IMR-90 (cell line): ENCODE measurements at regions not wholly inside any gene's neighbourhood (a gene's known extent, or its start where the extent isn't known, plus 50 kb on each side); places are given as distances from the start of the nearest gene placed in this dataset.

ENCODE experiments used
- ATAC-seq: fragments of 200-7000 bp; cut with Tn5 transposase; 2 replicates; pipeline ENCODE4 v1.9.1; 2020; ENCODE audit warnings: low read depth, mild to moderate bottlenecking, moderate library complexity
- BruUV-seq: library from RNA; stranded (reverse); fragments of 400-500 nt; replicated peaks from 2 replicates; lab custom pipeline; 2021; lab: Mats Ljungman, UMichigan
- CTCF ChIA-PET: fragments of 300-600 bp; formaldehyde crosslinking; extraction: SDS; loops from one replicate; lab custom pipeline; 2021; ENCODE audit warnings: antibody characterized with exemption; lab: Yijun Ruan, JAX
- POLR2A ChIA-PET: fragments of 300-600 bp; sonication (Branson Sonifier 250); formaldehyde crosslinking; loops from one replicate; lab custom pipeline; 2022; ENCODE audit warnings: antibody characterized with exemption; ENCODE audit not compliant: unreplicated experiment; lab: Charles Lee
- DNase-seq: peaks from one replicate; pipeline ENCODE4 v3.0.0; 2013
- H2AFZ ChIP-seq: replicated peaks from 2 replicates; pipeline ENCODE3; 2013; ENCODE audit warnings: low read length, mild to moderate bottlenecking; ENCODE audit not compliant: poor library complexity
- H2AK5ac ChIP-seq: 2 replicates; pipeline ENCODE4 v1.6.1; 2013; ENCODE audit warnings: low read depth, low read length, inconsistent platforms
- H2AK9ac ChIP-seq: replicated peaks from 2 replicates; pipeline ENCODE3; 2013; ENCODE audit warnings: mild to moderate bottlenecking, low read depth, low read length, moderate library complexity; ENCODE audit not compliant: poor library complexity
- H2BK120ac ChIP-seq: 2 replicates; pipeline ENCODE4 v1.6.1; 2013; ENCODE audit warnings: low read depth, low read length, inconsistent platforms
- H2BK15ac ChIP-seq: 3 replicates; pipeline ENCODE4 v1.6.1; 2013; ENCODE audit warnings: low read depth, low read length, inconsistent platforms
- H2BK20ac ChIP-seq: 2 replicates; pipeline ENCODE4 v1.6.1; 2013; ENCODE audit warnings: low read depth, mild to moderate bottlenecking, inconsistent platforms, low read length, moderate library complexity
- H2BK5ac ChIP-seq: 2 replicates; pipeline ENCODE4 v1.6.1; 2013; ENCODE audit warnings: mild to moderate bottlenecking, low read depth, low read length, inconsistent platforms; ENCODE audit not compliant: poor library complexity, severe bottlenecking
- H3K14ac ChIP-seq: replicated peaks from 2 replicates; pipeline ENCODE4 v1.6.1; 2013; ENCODE audit warnings: low read depth, low read length, inconsistent platforms
- H3K18ac ChIP-seq: 2 replicates; pipeline ENCODE4 v1.6.1; 2013; ENCODE audit warnings: low read depth, low read length, control low read depth
- H3K23ac ChIP-seq: 2 replicates; pipeline ENCODE4 v1.6.1; 2013; ENCODE audit warnings: low read depth, low read length, inconsistent platforms
- H3K27ac ChIP-seq: 2 replicates; pipeline ENCODE4 v1.5.1; 2013; ENCODE audit warnings: mild to moderate bottlenecking, control low read depth, low read length; ENCODE audit not compliant: insufficient read depth
- H3K27me3 ChIP-seq: 2 replicates; pipeline ENCODE4 v1.6.1; 2013; ENCODE audit warnings: low read length; ENCODE audit not compliant: control insufficient read depth, insufficient read depth
- H3K36me3 ChIP-seq: 2 replicates; pipeline ENCODE4 v1.6.1; 2013; ENCODE audit warnings: low read length, mixed read lengths; ENCODE audit not compliant: control insufficient read depth, insufficient read depth
- H3K4ac ChIP-seq: 2 replicates; pipeline ENCODE4 v1.6.1; 2013; ENCODE audit warnings: low read depth, low read length, inconsistent platforms
- H3K4me1 ChIP-seq: 2 replicates; pipeline ENCODE4 v1.6.1; 2013; ENCODE audit warnings: low read length, mixed read lengths; ENCODE audit not compliant: control insufficient read depth, insufficient read depth
- H3K4me2 ChIP-seq: 2 replicates; pipeline ENCODE4 v1.6.1; 2013; ENCODE audit warnings: low read depth, mild to moderate bottlenecking, control low read depth, low read length, moderate library complexity
- H3K4me3 ChIP-seq: 2 replicates; pipeline ENCODE4 v1.5.1; 2013; ENCODE audit warnings: low read depth, mild to moderate bottlenecking, control low read depth, low read length, moderate library complexity; ENCODE audit not compliant: insufficient read depth
- H3K56ac ChIP-seq: 2 replicates; pipeline ENCODE4 v1.6.1; 2013; ENCODE audit warnings: low read length, inconsistent platforms; ENCODE audit not compliant: insufficient read depth; ENCODE audit errors: extremely low read depth
- H3K79me1 ChIP-seq, 2 experiments: 2 replicates each; pipeline ENCODE4 v1.6.1; 2013; ENCODE audit warnings: low read length in 2 of 2, inconsistent platforms in 1 of 2, low read depth in 1 of 2
- H3K9ac ChIP-seq: 2 replicates; pipeline ENCODE4 v1.6.1; 2013; ENCODE audit warnings: low read depth, low read length, control low read depth
- H3K9me1 ChIP-seq: 2 replicates; pipeline ENCODE4 v1.6.1; 2013; ENCODE audit warnings: low read length, inconsistent platforms; ENCODE audit not compliant: insufficient read depth
- H3K9me3 ChIP-seq: 2 replicates; pipeline ENCODE4 v1.6.1; 2013; ENCODE audit warnings: low read length; ENCODE audit not compliant: control insufficient read depth, insufficient read depth
- H4K20me1 ChIP-seq: 2 replicates; pipeline ENCODE4 v1.6.1; 2013; ENCODE audit warnings: low read length, inconsistent platforms; ENCODE audit not compliant: insufficient read depth
- H4K5ac ChIP-seq: 2 replicates; pipeline ENCODE4 v1.6.1; 2013; ENCODE audit warnings: mild to moderate bottlenecking, low read depth, low read length, control low read depth
- H4K8ac ChIP-seq, 2 experiments: 2 replicates each; pipeline ENCODE4 v1.6.1; 2013; ENCODE audit warnings: low read depth in 2 of 2, low read length in 2 of 2, control low read depth in 1 of 2, inconsistent platforms in 1 of 2
- H4K91ac ChIP-seq: 2 replicates; pipeline ENCODE4 v1.6.1; 2013; ENCODE audit warnings: low read depth, low read length, inconsistent platforms; ENCODE audit not compliant: insufficient read depth
- BHLHE40 ChIP-seq: fragments of 150-350 bp; IDR thresholded peaks from 2 replicates; pipeline ENCODE4 v1.6.1; 2016; ENCODE audit warnings: mild to moderate bottlenecking, low read depth, low read length
- RFX5 ChIP-seq: IDR thresholded peaks from 2 replicates; pipeline ENCODE4 v1.8.0; 2012; ENCODE audit warnings: low read depth, mild to moderate bottlenecking, low read length, moderate library complexity
- WGBS, 2 experiments: methylation state at CpG; one replicate each; pipeline versions ENCODE4 v1.1.5 to v1.1.7; 2013; ENCODE audit warnings: missing lambda C conversion rate in 2 of 2; ENCODE audit not compliant: insufficient read length in 1 of 2; ENCODE audit errors: extremely low coverage in 2 of 2; 5-methylcytosine and 5-hydroxymethylcytosine counted together
- dilution Hi-C: fragments of 300-500 bp; cut with HindIII; formaldehyde crosslinking; loops from one replicate; pipeline ENCODE4 v1.14.3; 2018; ENCODE audit warnings: low sequenced_read_pairs; ENCODE audit not compliant: unreplicated experiment
- in situ Hi-C: fragments of 300-500 bp; cut with MboI; formaldehyde crosslinking; loops from 3 replicates; pipeline ENCODE4 v1.14.3; 2019; ENCODE audit warnings: low sequenced_read_pairs, inconsistent platforms, mixed read lengths
- intact Hi-C: fragments of 100-400 bp; cut with micrococcal nuclease; formaldehyde crosslinking; loops from 2 replicates; pipeline ENCODE4 v1.10.0; 2022

DNA sequence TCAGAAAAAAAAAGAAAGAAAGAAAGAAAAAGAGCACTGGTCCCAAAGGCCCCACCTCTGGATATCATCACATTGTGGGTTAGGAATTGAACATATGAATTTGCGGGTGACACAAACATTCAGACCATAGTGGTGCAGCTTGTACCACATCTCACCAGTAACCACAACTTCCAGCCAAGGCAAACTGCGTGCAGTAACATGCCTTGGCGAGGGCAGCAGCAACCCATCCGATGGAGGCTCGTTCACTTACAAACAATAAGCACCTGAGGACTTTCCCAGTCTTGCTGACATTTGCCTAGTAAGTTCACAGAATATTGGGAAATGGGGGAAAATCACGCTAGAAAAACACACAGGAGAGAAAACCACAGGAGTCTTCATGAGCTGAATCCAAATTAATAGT is 508.1 kb downstream of the ZNF608 start:
- H3K9me3 ChIP-seq, result peaks cover 2% of the 10 kb centered on the region
- H3K4me2 ChIP-seq, result no peak overlapping the region
- H3K23ac ChIP-seq, result no peak overlapping the region
- H2BK120ac ChIP-seq, result no peak overlapping the region
- H3K4me1 ChIP-seq, result no peaks in the 10 kb centered on the region
- ChIA-PET POLR2A (no interaction called here), CTCF (no interaction called here)
- H3K14ac ChIP-seq, result no peak overlapping the region
- intact Hi-C loops, result no loop called here
- BruUV-seq, result no TSS peak
- no peak overlapping the region for H2BK15ac ChIP-seq
- H3K36me3 ChIP-seq, result no peaks in the 10 kb centered on the region
- H3K27ac ChIP-seq, result no peak overlapping the region
- in situ Hi-C loops, result no loop called here
- dilution Hi-C loops, result no loop called here
- H2AK9ac ChIP-seq, result no peak overlapping the region
- no peak overlapping the region for H3K4me3 ChIP-seq
- no peak overlapping the region for H3K9ac ChIP-seq
- no peak overlapping the region for H2BK5ac ChIP-seq
- H2AK5ac ChIP-seq, result no peak overlapping the region
- H2AFZ ChIP-seq, result no peak overlapping the region
- no peaks in the 10 kb centered on the region for H4K20me1 ChIP-seq
- DNase-seq, result no peak
- no peak overlapping the region for H4K8ac ChIP-seq
- peaks cover 3% of the 10 kb centered on the region; the same call in 1 of the 2 replicates for H3K27me3 ChIP-seq
- H2BK20ac ChIP-seq, result no peak overlapping the region
- ATAC-seq, result no peak
- no peak overlapping the region for H4K91ac ChIP-seq
- WGBS, 2 experiments, result no CpG with 5 or more reads among the region's 6 CpGs
- no peak overlapping the region for H3K18ac ChIP-seq
- no peak overlapping the region for H3K56ac ChIP-seq
- H3K79me1 ChIP-seq, result no peaks in the 10 kb centered on the region
- H3K9me1 ChIP-seq, result no peaks in the 10 kb centered on the region
- TF ChIP-seq RFX5 (no peak), BHLHE40 (no peak)
- no peak overlapping the region for H3K4ac ChIP-seq
- no peak overlapping the region for H4K5ac ChIP-seq
